GM23338 (cell line): ENCODE measurements at regions not wholly inside any gene's neighbourhood (a gene's known extent, or its start where the extent isn't known, plus 50 kb on each side); places are given as distances from the start of the nearest gene placed in this dataset.

Experiments used
- ATAC-seq: fragments of 200-7000 bp; cut with Tn5 transposase; 3 replicates; pipeline ENCODE4 v1.9.1; 2020
- DNase-seq: peaks from one replicate; pipeline ENCODE4 v3.0.0-alpha.2; 2015; ENCODE audit warnings: low spot score
- H2AFZ ChIP-seq: fragments of 200-600 bp; sonication (generic); 2 replicates; pipeline ENCODE4 v1.8.0; 2016; ENCODE audit warnings: antibody characterized with exemption, mild to moderate bottlenecking, moderate library complexity
- H3F3A ChIP-seq: fragments of 200-600 bp; sonication (generic); replicated peaks from 2 replicates; pipeline ENCODE4 v1.8.0; 2017; ENCODE audit warnings: antibody characterized with exemption, mixed run types, low read depth
- H3K27ac ChIP-seq: fragments of 200-600 bp; sonication (generic); 2 replicates; pipeline ENCODE4 v1.6.1; 2016; ENCODE audit warnings: low read depth
- H3K27me3 ChIP-seq: fragments of 200-600 bp; sonication (generic); 2 replicates; pipeline ENCODE4 v1.8.0; 2016; ENCODE audit warnings: mild to moderate bottlenecking, mixed run types, moderate library complexity; ENCODE audit not compliant: insufficient read depth
- H3K36me3 ChIP-seq: fragments of 200-600 bp; sonication (generic); 2 replicates; pipeline ENCODE4 v1.8.0; 2016; ENCODE audit warnings: mild to moderate bottlenecking; ENCODE audit not compliant: insufficient read depth
- H3K4me1 ChIP-seq: fragments of 200-600 bp; sonication (generic); 2 replicates; pipeline ENCODE4 v1.8.0; 2016; ENCODE audit warnings: mild to moderate bottlenecking, moderate library complexity; ENCODE audit not compliant: insufficient read depth
- H3K4me2 ChIP-seq: fragments of 200-600 bp; sonication (generic); 2 replicates; pipeline ENCODE4 v1.7.1; 2017; ENCODE audit warnings: mixed run types
- H3K4me3 ChIP-seq: fragments of 200-600 bp; sonication (generic); 2 replicates; pipeline ENCODE4 v1.6.1; 2016; ENCODE audit warnings: mixed run types
- H3K79me2 ChIP-seq: fragments of 200-600 bp; sonication (generic); replicated peaks from 2 replicates; pipeline ENCODE4 v1.8.0; 2017; ENCODE audit warnings: mild to moderate bottlenecking; ENCODE audit not compliant: insufficient read depth
- H3K9me2 ChIP-seq: fragments of 200-600 bp; sonication (generic); 2 replicates; pipeline ENCODE4 v1.8.0; 2017; ENCODE audit not compliant: insufficient read depth
- H4K20me1 ChIP-seq: fragments of 200-600 bp; sonication (generic); replicated peaks from 2 replicates; pipeline ENCODE4 v1.8.0; 2017; ENCODE audit warnings: mild to moderate bottlenecking; ENCODE audit not compliant: insufficient read depth
- H3K27ac Mint-ChIP-seq: 2 replicates; pipeline ENCODE4 v1.8.0; 2020; ENCODE audit warnings: inconsistent platforms, mild to moderate bottlenecking, moderate library complexity, mixed read lengths
- H3K27me3 Mint-ChIP-seq: 3 replicates; pipeline ENCODE4 v1.8.0; 2022; ENCODE audit warnings: low read depth, mild to moderate bottlenecking, moderate library complexity, mixed read lengths, inconsistent platforms; ENCODE audit not compliant: insufficient read depth, poor library complexity
- H3K36me3 Mint-ChIP-seq: 3 replicates; pipeline ENCODE4 v1.8.0; 2021; ENCODE audit warnings: low read depth, mild to moderate bottlenecking, inconsistent platforms, moderate library complexity, mixed read lengths
- H3K4me1 Mint-ChIP-seq: 3 replicates; pipeline ENCODE4 v1.8.0; 2020; ENCODE audit warnings: mild to moderate bottlenecking, inconsistent platforms, mixed read lengths
- H3K4me3 Mint-ChIP-seq: 3 replicates; pipeline ENCODE4 v1.8.0; 2021; ENCODE audit warnings: moderate library complexity, mild to moderate bottlenecking, inconsistent platforms, mixed read lengths
- H3K9me3 Mint-ChIP-seq: 3 replicates; pipeline ENCODE4 v1.8.0; 2020; ENCODE audit warnings: moderate library complexity, mild to moderate bottlenecking, inconsistent platforms, mixed read lengths
- CREB1 ChIP-seq: fragments of 250-450 bp; sonication (Bioruptor Pico); IDR thresholded peaks from 2 replicates; pipeline ENCODE4 v1.5.0; 2020; ENCODE audit warnings: low read depth, mild to moderate bottlenecking, moderate library complexity
- EZH2 ChIP-seq: fragments of 200-600 bp; sonication (generic); IDR thresholded peaks from one replicate; pipeline ENCODE4 v1.8.0; 2017; ENCODE audit warnings: antibody characterized with exemption, mild to moderate bottlenecking, low read depth; ENCODE audit not compliant: unreplicated experiment
- EZH2phosphoT487 ChIP-seq: fragments of 200-600 bp; sonication (generic); IDR thresholded peaks from one replicate; pipeline ENCODE4 v1.8.1; 2018; ENCODE audit warnings: antibody characterized with exemption; ENCODE audit not compliant: unreplicated experiment
- JUNB ChIP-seq: IDR thresholded peaks from one replicate; pipeline ENCODE4 v1.6.1; 2016; ENCODE audit warnings: antibody characterized with exemption; ENCODE audit not compliant: unreplicated experiment
- NANOG ChIP-seq: IDR thresholded peaks from 2 replicates; pipeline ENCODE4 v1.6.1; 2016; ENCODE audit warnings: antibody characterized with exemption, borderline replicate concordance
- STAT1 ChIP-seq: IDR thresholded peaks from one replicate; pipeline ENCODE4 v1.6.1; 2016; ENCODE audit warnings: antibody characterized with exemption; ENCODE audit not compliant: unreplicated experiment
- ZNF331 ChIP-seq: fragments of 250-450 bp; sonication (Bioruptor Pico); IDR thresholded peaks from 2 replicates; pipeline ENCODE4 v1.5.0; 2020; ENCODE audit warnings: low read depth, mild to moderate bottlenecking, moderate library complexity
- TF ChIP-seq, protein P1 (sequence below), 2 experiments: fragments of 200-600 bp in 1 of 2; sonication (generic) in 1 of 2; conservative IDR thresholded peaks; 2 replicates each; pipeline versions ENCODE4 v1.5.1 to v1.6.1; 2016 to 2017; ENCODE audit warnings: antibody characterized with exemption in 2 of 2, low read depth in 2 of 2, mild to moderate bottlenecking in 2 of 2, moderate library complexity in 1 of 2
- TF ChIP-seq, protein P2 (sequence below): fragments of 250-450 bp; sonication (Bioruptor Pico); IDR thresholded peaks from 2 replicates; pipeline ENCODE4 v1.5.0; 2020; ENCODE audit warnings: mild to moderate bottlenecking, moderate library complexity

DNA sequence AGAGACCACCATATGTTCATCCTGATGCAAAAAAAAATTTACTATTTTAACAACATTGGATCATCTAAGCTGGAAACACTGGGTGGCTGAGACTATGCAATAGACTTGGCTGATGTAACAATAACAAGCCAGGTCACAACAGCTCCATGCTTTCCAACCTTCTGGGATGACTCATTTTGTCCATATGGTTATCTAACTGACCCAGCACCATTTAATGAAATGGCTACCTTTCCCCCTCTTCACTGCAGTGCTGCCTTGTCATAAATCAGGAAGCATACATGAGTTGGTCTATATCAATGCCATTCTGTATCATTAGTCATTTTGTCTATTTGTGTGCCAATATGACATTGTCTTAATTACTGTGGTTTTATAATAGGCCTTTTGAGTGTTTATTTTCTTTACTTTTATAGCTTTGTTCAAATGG lies 217.6 kb upstream of the KCNJ16 start:
- TF ChIP-seq JUNB = no peak
- no peak for TF ChIP-seq EZH2
- TF ChIP-seq NANOG = no peak
- TF ChIP-seq EZH2phosphoT487 = no peak
- TF ChIP-seq, protein P1, sequence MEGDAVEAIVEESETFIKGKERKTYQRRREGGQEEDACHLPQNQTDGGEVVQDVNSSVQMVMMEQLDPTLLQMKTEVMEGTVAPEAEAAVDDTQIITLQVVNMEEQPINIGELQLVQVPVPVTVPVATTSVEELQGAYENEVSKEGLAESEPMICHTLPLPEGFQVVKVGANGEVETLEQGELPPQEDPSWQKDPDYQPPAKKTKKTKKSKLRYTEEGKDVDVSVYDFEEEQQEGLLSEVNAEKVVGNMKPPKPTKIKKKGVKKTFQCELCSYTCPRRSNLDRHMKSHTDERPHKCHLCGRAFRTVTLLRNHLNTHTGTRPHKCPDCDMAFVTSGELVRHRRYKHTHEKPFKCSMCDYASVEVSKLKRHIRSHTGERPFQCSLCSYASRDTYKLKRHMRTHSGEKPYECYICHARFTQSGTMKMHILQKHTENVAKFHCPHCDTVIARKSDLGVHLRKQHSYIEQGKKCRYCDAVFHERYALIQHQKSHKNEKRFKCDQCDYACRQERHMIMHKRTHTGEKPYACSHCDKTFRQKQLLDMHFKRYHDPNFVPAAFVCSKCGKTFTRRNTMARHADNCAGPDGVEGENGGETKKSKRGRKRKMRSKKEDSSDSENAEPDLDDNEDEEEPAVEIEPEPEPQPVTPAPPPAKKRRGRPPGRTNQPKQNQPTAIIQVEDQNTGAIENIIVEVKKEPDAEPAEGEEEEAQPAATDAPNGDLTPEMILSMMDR (conservative IDR thresholded peaks at IDR 0.05; ENCODE audit: low read depth in 2 of 2) = no peak
- TF ChIP-seq, protein P2, sequence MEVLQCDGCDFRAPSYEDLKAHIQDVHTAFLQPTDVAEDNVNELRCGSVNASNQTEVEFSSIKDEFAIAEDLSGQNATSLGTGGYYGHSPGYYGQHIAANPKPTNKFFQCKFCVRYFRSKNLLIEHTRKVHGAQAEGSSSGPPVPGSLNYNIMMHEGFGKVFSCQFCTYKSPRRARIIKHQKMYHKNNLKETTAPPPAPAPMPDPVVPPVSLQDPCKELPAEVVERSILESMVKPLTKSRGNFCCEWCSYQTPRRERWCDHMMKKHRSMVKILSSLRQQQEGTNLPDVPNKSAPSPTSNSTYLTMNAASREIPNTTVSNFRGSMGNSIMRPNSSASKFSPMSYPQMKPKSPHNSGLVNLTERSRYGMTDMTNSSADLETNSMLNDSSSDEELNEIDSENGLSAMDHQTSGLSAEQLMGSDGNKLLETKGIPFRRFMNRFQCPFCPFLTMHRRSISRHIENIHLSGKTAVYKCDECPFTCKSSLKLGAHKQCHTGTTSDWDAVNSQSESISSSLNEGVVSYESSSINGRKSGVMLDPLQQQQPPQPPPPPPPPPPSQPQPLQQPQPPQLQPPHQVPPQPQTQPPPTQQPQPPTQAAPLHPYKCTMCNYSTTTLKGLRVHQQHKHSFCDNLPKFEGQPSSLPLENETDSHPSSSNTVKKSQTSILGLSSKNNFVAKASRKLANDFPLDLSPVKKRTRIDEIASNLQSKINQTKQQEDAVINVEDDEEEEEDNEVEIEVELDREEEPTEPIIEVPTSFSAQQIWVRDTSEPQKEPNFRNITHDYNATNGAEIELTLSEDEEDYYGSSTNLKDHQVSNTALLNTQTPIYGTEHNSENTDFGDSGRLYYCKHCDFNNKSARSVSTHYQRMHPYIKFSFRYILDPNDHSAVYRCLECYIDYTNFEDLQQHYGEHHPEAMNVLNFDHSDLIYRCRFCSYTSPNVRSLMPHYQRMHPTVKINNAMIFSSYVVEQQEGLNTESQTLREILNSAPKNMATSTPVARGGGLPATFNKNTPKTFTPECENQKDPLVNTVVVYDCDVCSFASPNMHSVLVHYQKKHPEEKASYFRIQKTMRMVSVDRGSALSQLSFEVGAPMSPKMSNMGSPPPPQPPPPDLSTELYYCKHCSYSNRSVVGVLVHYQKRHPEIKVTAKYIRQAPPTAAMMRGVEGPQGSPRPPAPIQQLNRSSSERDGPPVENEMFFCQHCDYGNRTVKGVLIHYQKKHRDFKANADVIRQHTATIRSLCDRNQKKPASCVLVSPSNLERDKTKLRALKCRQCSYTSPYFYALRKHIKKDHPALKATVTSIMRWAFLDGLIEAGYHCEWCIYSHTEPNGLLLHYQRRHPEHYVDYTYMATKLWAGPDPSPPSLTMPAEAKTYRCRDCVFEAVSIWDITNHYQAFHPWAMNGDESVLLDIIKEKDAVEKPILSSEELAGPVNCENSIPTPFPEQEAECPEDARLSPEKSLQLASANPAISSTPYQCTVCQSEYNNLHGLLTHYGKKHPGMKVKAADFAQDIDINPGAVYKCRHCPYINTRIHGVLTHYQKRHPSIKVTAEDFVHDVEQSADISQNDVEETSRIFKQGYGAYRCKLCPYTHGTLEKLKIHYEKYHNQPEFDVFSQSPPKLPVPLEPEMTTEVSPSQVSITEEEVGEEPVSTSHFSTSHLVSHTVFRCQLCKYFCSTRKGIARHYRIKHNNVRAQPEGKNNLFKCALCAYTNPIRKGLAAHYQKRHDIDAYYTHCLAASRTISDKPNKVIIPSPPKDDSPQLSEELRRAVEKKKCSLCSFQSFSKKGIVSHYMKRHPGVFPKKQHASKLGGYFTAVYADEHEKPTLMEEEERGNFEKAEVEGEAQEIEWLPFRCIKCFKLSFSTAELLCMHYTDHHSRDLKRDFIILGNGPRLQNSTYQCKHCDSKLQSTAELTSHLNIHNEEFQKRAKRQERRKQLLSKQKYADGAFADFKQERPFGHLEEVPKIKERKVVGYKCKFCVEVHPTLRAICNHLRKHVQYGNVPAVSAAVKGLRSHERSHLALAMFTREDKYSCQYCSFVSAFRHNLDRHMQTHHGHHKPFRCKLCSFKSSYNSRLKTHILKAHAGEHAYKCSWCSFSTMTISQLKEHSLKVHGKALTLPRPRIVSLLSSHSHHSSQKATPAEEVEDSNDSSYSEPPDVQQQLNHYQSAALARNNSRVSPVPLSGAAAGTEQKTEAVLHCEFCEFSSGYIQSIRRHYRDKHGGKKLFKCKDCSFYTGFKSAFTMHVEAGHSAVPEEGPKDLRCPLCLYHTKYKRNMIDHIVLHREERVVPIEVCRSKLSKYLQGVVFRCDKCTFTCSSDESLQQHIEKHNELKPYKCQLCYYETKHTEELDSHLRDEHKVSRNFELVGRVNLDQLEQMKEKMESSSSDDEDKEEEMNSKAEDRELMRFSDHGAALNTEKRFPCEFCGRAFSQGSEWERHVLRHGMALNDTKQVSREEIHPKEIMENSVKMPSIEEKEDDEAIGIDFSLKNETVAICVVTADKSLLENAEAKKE = no peak
- TF ChIP-seq STAT1 = no peak
- no peak for TF ChIP-seq CREB1 (CRISPR knock-in tag)
- no peak for TF ChIP-seq ZNF331
- H3K4me1 ChIP-seq = no peaks in the 10 kb centered on the region
- Mint-ChIP-seq H3K4me3 (no peak overlapping the region), H3K4me1 (no peaks in the 10 kb centered on the region), H3K27me3 (peaks cover 8% of the 10 kb centered on the region), H3K9me3 (peaks cover 7% of the 10 kb centered on the region), H3K36me3 (peaks cover 3% of the 10 kb centered on the region), H3K27ac (no peak overlapping the region)
- no peaks in the 10 kb centered on the region for H3K27me3 ChIP-seq
- H3K36me3 ChIP-seq = no peaks in the 10 kb centered on the region
- ATAC-seq (no peak), DNase-seq (no peak)
- H2AFZ ChIP-seq = no peak overlapping the region
- no peaks in the 10 kb centered on the region for H3F3A ChIP-seq
- no peaks in the 10 kb centered on the region for H3K79me2 ChIP-seq
- H3K9me2 ChIP-seq = no peaks in the 10 kb centered on the region
- no peak overlapping the region for H3K4me2 ChIP-seq
- no peaks in the 10 kb centered on the region for H4K20me1 ChIP-seq
- no peak overlapping the region for H3K4me3 ChIP-seq
- no peak overlapping the region for H3K27ac ChIP-seq
